B cell (primary cell): ENCODE measurements at regions not wholly inside any gene's neighbourhood (a gene's known extent, or its start where the extent isn't known, plus 50 kb on each side); places are given as distances from the start of the nearest gene placed in this dataset.

ENCODE experiments used
- ATAC-seq: fragments of 200-7000 bp; cut with Tn5 transposase; one replicate; pipeline ENCODE4 v1.10.0; 2021; ENCODE audit warnings: low read depth, mild to moderate bottlenecking, moderate number of reproducible peaks, moderate library complexity
- CTCF ChIA-PET: fragments of 350-600 bp; sonication (Branson Sonifier 250); formaldehyde crosslinking; loops from one replicate; lab custom pipeline; 2021; ENCODE audit warnings: antibody characterized with exemption, inconsistent platforms; lab: Charles Lee
- POLR2A ChIA-PET: fragments of 350-600 bp; sonication (Branson Sonifier 250); formaldehyde crosslinking; loops from one replicate; lab custom pipeline; 2021; ENCODE audit warnings: antibody characterized with exemption; lab: Charles Lee
- DNase-seq: peaks from one replicate; pipeline ENCODE4 v3.0.0; 2013
- H2AFZ ChIP-seq: 2 replicates; pipeline ENCODE4 v1.6.1; 2012; ENCODE audit warnings: mild to moderate bottlenecking, low read depth, low read length; ENCODE audit not compliant: insufficient read depth, poor library complexity, severe bottlenecking
- H3K27ac ChIP-seq, 2 donors: 1 replicate in 1 of 2; 2 replicates in 1 of 2; pipeline ENCODE4 v1.5.1; 2012 to 2013; ENCODE audit warnings: low read length in 2 of 2, mild to moderate bottlenecking in 2 of 2, moderate library complexity in 1 of 2
- H3K27me3 ChIP-seq, 4 experiments: fragments of 200-600 bp in 1 of 4; sonication (generic) in 1 of 4; replicated peaks in 1 of 4; 1 replicate in 2 of 4; 2 replicates in 2 of 4; pipeline versions ENCODE4 v1.6.1 to v1.7.0; 2013 to 2016; ENCODE audit warnings: low read length in 3 of 4, mild to moderate bottlenecking in 2 of 4, mixed read lengths in 1 of 4, moderate library complexity in 1 of 4; ENCODE audit not compliant: insufficient read depth in 4 of 4, control insufficient read depth in 3 of 4; ENCODE audit errors: control extremely low read depth in 1 of 4
- H3K36me3 ChIP-seq, 2 experiments: replicated peaks in 1 of 2; 1 replicate in 1 of 2; 2 replicates in 1 of 2; pipeline versions ENCODE4 v1.6.1 to v1.7.1; 2013; ENCODE audit warnings: low read length in 1 of 2; ENCODE audit not compliant: insufficient read depth in 2 of 2, control insufficient read depth in 1 of 2; ENCODE audit errors: control extremely low read depth in 1 of 2, extremely low read depth in 1 of 2
- H3K4me1 ChIP-seq, 2 donors: fragments of 200-600 bp in 1 of 2; sonication (generic) in 1 of 2; 1 replicate in 1 of 2; 2 replicates in 1 of 2; pipeline versions ENCODE4 v1.5.1 to v1.6.1; 2013 to 2017; ENCODE audit warnings: low read length in 2 of 2; ENCODE audit not compliant: control insufficient read depth in 2 of 2, insufficient read depth in 2 of 2
- H3K4me2 ChIP-seq: replicated peaks from 2 replicates; pipeline ENCODE3; 2012; ENCODE audit warnings: mild to moderate bottlenecking, low read depth, low read length; ENCODE audit not compliant: poor library complexity, severe bottlenecking
- H3K4me3 ChIP-seq, 5 experiments: fragments of 200-600 bp in 1 of 5; sonication (generic) in 1 of 5; 1 replicate in 3 of 5; 2 replicates in 2 of 5; pipeline versions ENCODE4 v1.5.1 to v1.7.0; 2011 to 2016; ENCODE audit warnings: low read length in 4 of 5, mild to moderate bottlenecking in 4 of 5, low read depth in 2 of 5, control low read depth in 1 of 5, moderate library complexity in 1 of 5; ENCODE audit not compliant: insufficient read depth in 1 of 5; ENCODE audit errors: control extremely low read depth in 1 of 5, extremely low read depth in 1 of 5
- H3K79me2 ChIP-seq: fragments of 200-600 bp; sonication (generic); one replicate; pipeline ENCODE4 v1.6.0; 2016; ENCODE audit warnings: low read length; ENCODE audit not compliant: control insufficient read depth, insufficient read depth
- H3K9ac ChIP-seq: fragments of 200-600 bp; sonication (generic); 2 replicates; pipeline ENCODE4 v1.6.1; 2017; ENCODE audit warnings: mild to moderate bottlenecking, low read length, moderate library complexity
- H3K9me3 ChIP-seq, 3 donors: one replicate each; pipeline versions ENCODE4 v1.6.1 to v1.7.1; 2013; ENCODE audit warnings: low read length in 2 of 3; ENCODE audit not compliant: control insufficient read depth in 2 of 3, insufficient read depth in 1 of 3; ENCODE audit errors: control extremely low read depth in 1 of 3
- H4K20me1 ChIP-seq: 2 replicates; pipeline ENCODE4 v1.6.0; 2012; ENCODE audit warnings: mild to moderate bottlenecking, low read length; ENCODE audit not compliant: insufficient read depth, control insufficient read depth, poor library complexity, severe bottlenecking
- H3K27ac Mint-ChIP-seq: one replicate; pipeline ENCODE4 v1.8.0; 2021; ENCODE audit warnings: mixed read lengths
- H3K27me3 Mint-ChIP-seq: one replicate; pipeline ENCODE4 v1.8.0; 2021; ENCODE audit warnings: mixed read lengths
- H3K4me1 Mint-ChIP-seq: one replicate; pipeline ENCODE4 v1.8.0; 2021; ENCODE audit warnings: mixed read lengths
- H3K4me3 Mint-ChIP-seq: one replicate; pipeline ENCODE4 v1.8.0; 2021; ENCODE audit warnings: mixed read lengths
- H3K9me3 Mint-ChIP-seq: one replicate; pipeline ENCODE4 v1.8.0; 2022; ENCODE audit warnings: mixed read lengths; ENCODE audit not compliant: insufficient read depth
- CTCF ChIP-seq: fragments of 200-600 bp; IDR thresholded peaks from one replicate; pipeline ENCODE4 v1.8.0; 2022; ENCODE audit warnings: antibody characterized with exemption, mild to moderate bottlenecking
- EZH2 ChIP-seq: IDR thresholded peaks from 2 replicates; pipeline ENCODE4 v1.6.1; 2012; ENCODE audit warnings: borderline replicate concordance, low read depth, mild to moderate bottlenecking, moderate library complexity, low read length; ENCODE audit not compliant: insufficient read depth, poor library complexity, severe bottlenecking
- WGBS: methylation state at CpG from one replicate; pipeline ENCODE4 v1.1.5; 2013; ENCODE audit warnings: missing lambda C conversion rate; ENCODE audit not compliant: insufficient coverage; 5-methylcytosine and 5-hydroxymethylcytosine counted together
- intact Hi-C: fragments of 100-400 bp; cut with micrococcal nuclease; formaldehyde crosslinking; loops from one replicate; pipeline ENCODE4 v1.10.0; 2022

- no peak overlapping the region for H2AFZ ChIP-seq
- no CpG with 5 or more reads among the region's 3 CpGs for WGBS
- H3K27ac ChIP-seq: no peak overlapping the region
- ChIA-PET CTCF (interaction anchor here (1.8 to 3.1 kb wide), 2 partner anchors 11 to 1101 kb away, joined by 10 to 27 read pairs; partner anchors contain the start of gene EPHB1), POLR2A (no interaction called here)
- DNase-seq (no peak), ATAC-seq (no peak)
- H3K9ac ChIP-seq: no peak overlapping the region
- no peaks in the 10 kb centered on the region for H3K36me3 ChIP-seq
- no peak for TF ChIP-seq EZH2
- TF ChIP-seq CTCF: no peak
- H3K9me3 ChIP-seq: no peaks in the 10 kb centered on the region
- Mint-ChIP-seq H3K4me1 (no peaks in the 10 kb centered on the region), H3K27me3 (peaks cover 11% of the 10 kb centered on the region), H3K27ac (no peak overlapping the region), H3K9me3 (no peaks in the 10 kb centered on the region), H3K4me3 (no peak overlapping the region)
- no peaks in the 10 kb centered on the region for H3K4me1 ChIP-seq
- no peak overlapping the region for H3K4me3 ChIP-seq
- H4K20me1 ChIP-seq: no peaks in the 10 kb centered on the region
- no peaks in the 10 kb centered on the region for H3K79me2 ChIP-seq
- H3K4me2 ChIP-seq: no peak overlapping the region
- intact Hi-C loops: no loop called here
- no peaks in the 10 kb centered on the region for H3K27me3 ChIP-seq
Observed at GRCh38 chr3:135895734-135896121, 69.8 kb upstream of the PPP2R3A start.

GRCh38 chr3:135896613-135897012 lies 68.9 kb upstream of the PPP2R3A start:
- Mint-ChIP-seq H3K4me3 (no peak overlapping the region), H3K4me1 (no peaks in the 10 kb centered on the region), H3K9me3 (no peaks in the 10 kb centered on the region), H3K27ac (no peak overlapping the region), H3K27me3 (peaks cover 11% of the 10 kb centered on the region)
- CTCF ChIA-PET: interaction anchor here (2.2 kb wide), 1 partner anchor 1102 kb away, joined by 8 read pairs; the partner anchor contains the start of gene EPHB1
- DNase-seq (no peak), ATAC-seq (no peak)
- POLR2A ChIA-PET: no interaction called here
- Histone ChIP-seq H2AFZ (no peak overlapping the region), H3K27me3 (no peaks in the 10 kb centered on the region), H3K36me3 (no peaks in the 10 kb centered on the region), H3K9me3 (no peaks in the 10 kb centered on the region), H3K27ac (no peak overlapping the region), H3K4me3 (no peak overlapping the region), H3K4me2 (no peak overlapping the region), H3K4me1 (no peaks in the 10 kb centered on the region), H3K9ac (no peak overlapping the region), H4K20me1 (no peaks in the 10 kb centered on the region), H3K79me2 (no peaks in the 10 kb centered on the region)
- TF ChIP-seq CTCF: no peak
- TF ChIP-seq EZH2: no peak
- 100% methylated on average over 2 of the region's 2 CpGs for WGBS
- intact Hi-C loops: no loop called here
